Lung (tissue), 11 donors: ENCODE measurements at regions not wholly inside any gene's neighbourhood (a gene's known extent, or its start where the extent isn't known, plus 50 kb on each side); places are given as distances from the start of the nearest gene placed in this dataset.

Experiments
- ATAC-seq: fragments of 200-7000 bp; cut with Tn5 transposase; one replicate; pipeline ENCODE4 v1.9.1; 2020; ENCODE audit warnings: moderate number of reproducible peaks; ENCODE audit not compliant: insufficient read depth, low FRiP score
- DNase-seq, 3 donors: peaks; one replicate each; pipeline ENCODE4 v3.0.0-alpha.2; 2013 to 2017
- H3K27ac ChIP-seq, 2 donors: one replicate each; pipeline ENCODE4 v1.5.1; 2013; ENCODE audit warnings: mild to moderate bottlenecking in 2 of 2, moderate library complexity in 2 of 2, control low read depth in 1 of 2, inconsistent platforms in 1 of 2, low read depth in 1 of 2, low read length in 1 of 2
- H3K27me3 ChIP-seq, 3 donors: one replicate each; pipeline ENCODE4 v1.5.1; 2013; ENCODE audit warnings: low read length in 2 of 3; ENCODE audit not compliant: control insufficient read depth in 3 of 3, insufficient read depth in 3 of 3
- H3K36me3 ChIP-seq, 4 donors: one replicate each; pipeline ENCODE4 v1.5.1; 2013; ENCODE audit warnings: low read length in 4 of 4, mild to moderate bottlenecking in 1 of 4, moderate library complexity in 1 of 4; ENCODE audit not compliant: control insufficient read depth in 4 of 4, insufficient read depth in 4 of 4
- H3K4me1 ChIP-seq, 5 donors: one replicate each; pipeline ENCODE4 v1.5.1; 2013; ENCODE audit warnings: low read length in 5 of 5, mild to moderate bottlenecking in 2 of 5, moderate library complexity in 1 of 5; ENCODE audit not compliant: control insufficient read depth in 5 of 5, insufficient read depth in 5 of 5
- H3K4me3 ChIP-seq: one replicate; pipeline ENCODE4 v1.5.1; 2013; ENCODE audit warnings: mild to moderate bottlenecking, control low read depth, moderate library complexity
- H3K9ac ChIP-seq, 2 donors: one replicate each; pipeline ENCODE4 v1.5.1; 2013; ENCODE audit warnings: low read length in 2 of 2, control low read depth in 1 of 2; ENCODE audit not compliant: insufficient read depth in 1 of 2
- H3K9me3 ChIP-seq, 4 donors: one replicate each; pipeline ENCODE4 v1.5.1; 2013; ENCODE audit warnings: low read length in 3 of 4, mild to moderate bottlenecking in 1 of 4, moderate library complexity in 1 of 4; ENCODE audit not compliant: control insufficient read depth in 4 of 4, insufficient read depth in 3 of 4
- CTCF ChIP-seq: IDR thresholded peaks from 2 replicates; pipeline ENCODE4 v1.5.1; 2012; ENCODE audit warnings: mild to moderate bottlenecking; ENCODE audit errors: control extremely low read depth, extremely low read depth
- WGBS, 2 donors: extraction: QIAGEN DNeasy Blood & Tissue Kit; methylation state at CpG; one replicate each; pipeline ENCODE4 v1.1.7; 2013; 5-methylcytosine and 5-hydroxymethylcytosine counted together
- donor health status: control.
- donor health status: control.
- donor health status: Bipolar disorder and iron deficiency.
- donor health status: healthy.
- donor health status: DM: yes; HTN: yes; CAD: no.

DNA sequence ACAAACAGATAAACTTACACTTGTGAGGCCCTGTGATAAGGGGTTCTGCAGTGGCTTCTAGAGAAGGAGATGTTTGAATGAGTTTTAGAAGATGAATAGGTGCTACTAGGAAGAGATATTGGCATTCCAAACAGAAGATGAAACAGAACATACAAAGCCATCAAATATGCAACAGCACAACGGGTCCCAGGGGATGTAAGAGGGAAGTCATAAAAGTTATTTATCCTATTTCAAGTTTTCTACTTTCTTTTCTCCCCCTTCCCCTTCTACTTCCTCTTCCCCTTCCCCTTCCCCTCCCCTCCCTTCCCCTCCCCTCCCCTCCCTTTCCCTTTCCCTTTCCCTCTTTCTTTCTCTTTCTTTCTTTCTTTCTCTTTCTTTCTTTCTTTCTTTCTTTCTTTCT, 94.9 kb upstream of the CADM1 start:
- no peak for DNase-seq
- 38 to 40% methylated on average over 1 of the region's 1 CpG for WGBS, 2 donors
- no peak overlapping the region for H3K4me3 ChIP-seq
- no peaks in the 10 kb centered on the region for H3K27me3 ChIP-seq
- H3K9me3 ChIP-seq = no peaks in the 10 kb centered on the region
- no peak for ATAC-seq
- H3K9ac ChIP-seq = no peak overlapping the region
- no peak for TF ChIP-seq CTCF
- H3K4me1 ChIP-seq = no peaks in the 10 kb centered on the region
- no peak overlapping the region for H3K27ac ChIP-seq
- no peaks in the 10 kb centered on the region for H3K36me3 ChIP-seq

- no peak overlapping the region for H3K4me3 ChIP-seq
- TF ChIP-seq CTCF = no peak
- WGBS, 2 donors = 85 to 89% methylated on average over 3 of the region's 3 CpGs
- no peak overlapping the region for H3K9ac ChIP-seq
- DNase-seq (no peak), ATAC-seq (no peak)
- H3K27me3 ChIP-seq = no peaks in the 10 kb centered on the region
- H3K9me3 ChIP-seq = no peaks in the 10 kb centered on the region
- no peaks in the 10 kb centered on the region for H3K4me1 ChIP-seq
- no peak overlapping the region for H3K27ac ChIP-seq
- no peaks in the 10 kb centered on the region for H3K36me3 ChIP-seq
Measured at GRCh38 chr11:115598257-115598901, 94.2 kb upstream of the CADM1 start.

GRCh38 chr11:115591380-115591779, 87.2 kb upstream of the CADM1 start:
- Histone ChIP-seq H3K4me1 (peaks cover 0 to 5% (median 0%) of the 10 kb centered on the region in 5 donors), H3K36me3 (no peaks in the 10 kb centered on the region), H3K27me3 (no peaks in the 10 kb centered on the region), H3K9ac (no peak overlapping the region), H3K4me3 (no peak overlapping the region), H3K27ac (no peak overlapping the region), H3K9me3 (peaks cover 0 to 5% (median 0%) of the 10 kb centered on the region in 4 donors)
- WGBS, 2 donors = 93 to 99% methylated on average over 3 of the region's 3 CpGs
- TF ChIP-seq CTCF = no peak
- ATAC-seq (no peak), DNase-seq (no peak)

- DNase-seq (peak; percentile 19 to 52 (median 32)), ATAC-seq (no peak)
- H3K27ac ChIP-seq = no peak overlapping the region
- TF ChIP-seq CTCF = no peak
- peaks cover 0 to 5% (median 0%) of the 10 kb centered on the region in 4 donors for H3K9me3 ChIP-seq
- H3K9ac ChIP-seq = no peak overlapping the region
- 69 to 75% methylated on average over 7 of the region's 7 CpGs for WGBS, 2 donors
- peaks cover 0 to 5% (median 0%) of the 10 kb centered on the region in 5 donors for H3K4me1 ChIP-seq
- no peak overlapping the region for H3K4me3 ChIP-seq
- H3K36me3 ChIP-seq = no peaks in the 10 kb centered on the region
- H3K27me3 ChIP-seq = no peaks in the 10 kb centered on the region
Measured at GRCh38 chr11:115590254-115590653, 86.0 kb upstream of the CADM1 start.
